SW 1271 (cell line): ENCODE measurements at regions not wholly inside any gene's neighbourhood (a gene's known extent, or its start where the extent isn't known, plus 50 kb on each side); places are given as distances from the start of the nearest gene placed in this dataset.

ENCODE experiments used
- DNase-seq, 2 experiments: peaks; one replicate each; lab custom pipeline; 2025; lab: John Stamatoyannopoulos, UW

GRCh38 chr7:7051206-7051877, 131.0 kb upstream of the C1GALT1 start:
- peak in 1 of 2 experiments; percentile 4 for DNase-seq

- no peak for DNase-seq
Measured at GRCh38 chr7:7054252-7054830, 128.0 kb upstream of the C1GALT1 start.

GRCh38 chr7:7060828-7061599, 121.3 kb upstream of the C1GALT1 start:
- no peak for DNase-seq

- no peak for DNase-seq
Measured at GRCh38 chr7:7077945-7078344, 104.4 kb upstream of the C1GALT1 start.

- no peak for DNase-seq
Measured at GRCh38 chr7:7080802-7081201, 101.5 kb upstream of the C1GALT1 start.

GRCh38 chr7:7090460-7090859, 91.9 kb upstream of the C1GALT1 start:
- no peak for DNase-seq

- no peak for DNase-seq
Measured at GRCh38 chr7:7098280-7098818, 84.0 kb upstream of the C1GALT1 start.

GRCh38 chr7:7099584-7100014, 82.7 kb upstream of the C1GALT1 start:
- DNase-seq, result peak; percentile 71 to 97

GRCh38 chr7:7100432-7100849, 81.9 kb upstream of the C1GALT1 start:
- no peak for DNase-seq

GRCh38 chr7:7102906-7103305, 79.4 kb upstream of the C1GALT1 start:
- no peak for DNase-seq

GRCh38 chr7:7103343-7104313, 78.7 kb upstream of the C1GALT1 start:
- peak; percentile 41 to 76 for DNase-seq

GRCh38 chr7:7104314-7104698, 78.0 kb upstream of the C1GALT1 start:
- no peak for DNase-seq

- no peak for DNase-seq
Measured at GRCh38 chr7:7104971-7105370, 77.4 kb upstream of the C1GALT1 start.

- DNase-seq, result no peak
Measured at GRCh38 chr7:7105800-7106582, 76.4 kb upstream of the C1GALT1 start.

- DNase-seq, result no peak
Measured at GRCh38 chr7:7108931-7109330, 73.4 kb upstream of the C1GALT1 start.

GRCh38 chr7:7109934-7110333, 72.4 kb upstream of the C1GALT1 start:
- DNase-seq, result no peak

- DNase-seq, result no peak
Measured at GRCh38 chr7:7110706-7111105, 71.6 kb upstream of the C1GALT1 start.

- no peak for DNase-seq
Measured at GRCh38 chr7:7112868-7113267, 69.5 kb upstream of the C1GALT1 start.

- no peak for DNase-seq
Measured at GRCh38 chr7:7114575-7115291, 67.6 kb upstream of the C1GALT1 start.

- DNase-seq, result no peak
Measured at GRCh38 chr7:7117935-7118586, 64.3 kb upstream of the C1GALT1 start.
